Superior temporal gyrus (tissue), 1 donor: ENCODE measurements at regions not wholly inside any gene's neighbourhood (a gene's known extent, or its start where the extent isn't known, plus 50 kb on each side); places are given as distances from the start of the nearest gene placed in this dataset.
A peak's percentile ranks its signal among the peaks of the same experiment; 100 is the strongest.

Experiments used
- DNase-seq: peaks from one replicate; pipeline ENCODE4 v3.0.0-alpha.2; 2016; ENCODE audit errors: extremely low spot score

DNA sequence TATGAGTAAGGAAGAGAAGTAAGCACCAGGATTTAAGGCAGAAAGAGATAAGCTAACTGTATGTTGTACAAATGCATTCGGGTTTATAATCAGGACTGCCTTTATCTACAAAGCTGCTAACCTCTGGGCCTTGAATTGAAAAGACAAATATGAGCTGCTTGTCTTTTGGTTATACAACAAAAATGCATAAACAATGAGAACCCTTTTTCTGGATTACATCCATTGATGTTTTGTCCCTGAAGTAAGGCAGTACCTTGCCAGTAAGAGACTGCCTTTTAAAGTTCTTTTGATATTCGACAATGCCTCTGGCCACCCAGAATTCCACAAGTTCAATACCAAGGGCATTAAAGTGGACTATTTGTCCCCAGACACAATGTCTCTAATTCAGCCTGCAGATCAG, 280.7 kb downstream of the ZNF621 start:
- DNase-seq, result no peak

DNA sequence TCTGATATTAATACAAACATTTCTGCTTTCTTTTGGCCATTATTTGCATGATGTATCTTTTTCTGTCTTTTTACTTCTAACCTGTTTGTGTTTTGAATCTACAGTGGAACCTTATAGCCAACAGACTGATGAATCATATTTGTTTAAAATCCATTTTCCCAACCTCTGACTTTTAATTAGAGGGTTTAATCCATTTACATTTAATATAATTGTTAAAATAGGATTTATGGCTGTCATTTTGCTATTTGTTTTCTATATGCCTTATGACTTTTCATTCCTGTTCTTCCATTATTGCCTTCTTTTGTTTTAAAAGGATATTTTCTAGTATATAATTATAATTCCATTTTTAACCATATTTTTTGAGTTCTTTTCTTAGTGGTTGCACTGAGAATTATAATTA, 286.1 kb downstream of the ZNF621 start:
- DNase-seq, result no peak

- no peak for DNase-seq
Measured at GRCh38 chr3:40817017-40817416, 292.3 kb downstream of the ZNF621 start.

GRCh38 chr3:40821315-40821714, 296.6 kb downstream of the ZNF621 start:
- peak; percentile 13 for DNase-seq

- no peak for DNase-seq
Measured at GRCh38 chr3:40827226-40827625, 302.5 kb downstream of the ZNF621 start.

DNA sequence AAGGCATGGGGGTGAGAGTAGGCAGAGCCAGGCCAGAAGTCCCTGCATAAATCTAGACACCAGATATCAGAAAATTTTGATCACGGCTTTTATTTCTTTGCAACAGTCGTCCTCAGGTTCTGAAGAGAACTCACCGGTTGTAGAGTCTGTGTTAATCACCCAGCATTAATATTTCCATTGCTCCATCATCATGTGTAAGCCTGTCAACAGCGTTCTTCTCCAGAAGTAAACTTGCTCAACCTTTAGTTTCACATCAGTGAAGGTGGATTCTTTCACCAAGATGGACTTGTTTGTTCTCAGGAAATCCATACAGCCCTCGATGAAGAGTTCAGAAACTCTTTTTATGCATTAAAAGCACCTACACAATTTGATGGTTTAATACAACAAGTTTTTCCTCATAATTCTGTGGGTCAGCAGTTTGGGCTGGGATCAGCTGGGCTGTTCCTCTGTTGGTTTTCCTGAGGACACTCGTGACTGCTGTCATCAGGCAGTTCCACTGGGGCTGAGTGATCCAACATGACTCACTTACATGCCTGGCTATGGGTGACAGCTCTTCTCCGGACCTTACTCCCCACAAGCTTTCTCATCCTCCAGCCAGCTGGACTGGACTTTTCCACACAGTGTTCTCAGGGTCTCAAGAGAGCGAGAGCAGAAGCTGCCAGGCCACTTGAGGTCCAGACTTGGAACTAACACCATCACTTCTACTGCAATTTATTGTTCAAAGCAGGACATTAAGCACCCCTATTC, 303.4 kb downstream of the ZNF621 start:
- no peak for DNase-seq

- DNase-seq, result no peak
Measured at GRCh38 chr3:40828741-40829415, 304.1 kb downstream of the ZNF621 start.

- DNase-seq, result no peak
Measured at GRCh38 chr3:40829876-40830275, 305.1 kb downstream of the ZNF621 start.

DNA sequence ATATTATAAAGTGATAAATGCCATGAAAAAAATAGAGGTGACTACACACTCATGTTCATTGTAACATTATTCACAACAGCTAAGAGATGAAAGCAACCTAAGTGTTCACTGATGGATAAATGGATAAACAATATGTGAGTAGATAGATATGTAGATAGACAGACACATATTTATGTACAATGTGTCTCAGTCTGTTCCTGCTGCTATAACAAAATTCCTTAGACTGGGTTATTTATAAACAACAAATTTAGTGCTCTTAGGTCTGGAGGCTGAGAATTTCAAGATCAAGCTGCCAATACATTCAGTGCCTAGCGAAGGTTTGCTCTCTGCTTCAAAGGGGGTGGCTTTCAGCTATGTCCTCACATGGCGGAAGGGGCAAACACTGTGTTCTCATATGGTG, 312.5 kb downstream of the ZNF621 start:
- no peak for DNase-seq

DNA sequence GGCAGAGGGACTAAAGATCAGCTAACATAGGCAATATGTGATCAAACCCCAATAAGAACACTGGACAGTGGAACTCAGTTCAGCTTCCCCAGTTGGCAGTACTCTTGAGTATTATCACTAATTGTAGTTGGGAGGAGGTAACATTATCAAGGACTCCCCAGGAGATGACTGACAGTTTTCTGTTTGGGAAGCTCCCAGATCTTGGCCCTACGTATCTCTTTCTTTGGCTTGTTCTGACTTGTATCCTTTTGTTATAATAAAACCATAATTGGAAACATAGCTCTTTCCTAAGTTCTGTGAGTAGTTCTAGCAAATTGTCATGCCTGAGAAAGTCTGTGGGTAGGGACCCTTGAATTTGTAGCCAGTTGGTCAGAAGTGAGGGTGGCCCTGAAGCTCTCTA, 316.4 kb downstream of the ZNF621 start:
- DNase-seq, result no peak

DNA sequence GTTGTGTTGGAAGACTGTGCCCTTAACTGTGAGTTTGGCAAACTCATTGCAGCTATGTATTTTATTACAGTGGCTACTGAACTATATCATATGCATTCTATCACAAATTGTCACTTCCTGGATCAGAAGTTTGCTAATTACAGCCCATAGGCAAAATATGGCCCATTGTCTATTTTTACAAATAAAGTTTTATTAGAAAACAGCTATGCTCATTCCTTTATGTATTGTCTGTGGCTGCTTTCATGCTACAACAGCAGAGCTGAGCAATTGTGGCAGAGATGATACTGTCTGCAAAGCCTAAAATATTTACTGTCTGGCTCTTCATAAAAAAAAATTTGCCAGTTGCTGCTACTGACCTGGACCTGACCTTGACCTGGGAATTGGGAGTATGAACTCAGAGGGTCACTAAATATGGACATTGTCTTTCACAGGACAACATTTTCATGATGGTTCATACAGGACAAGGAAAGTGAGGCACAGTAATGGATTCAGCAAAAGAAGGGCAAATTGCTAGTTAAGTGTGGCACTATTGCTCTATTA, 316.9 kb downstream of the ZNF621 start:
- no peak for DNase-seq

GRCh38 chr3:40842714-40843113, 318.0 kb downstream of the ZNF621 start:
- DNase-seq, result no peak

DNA sequence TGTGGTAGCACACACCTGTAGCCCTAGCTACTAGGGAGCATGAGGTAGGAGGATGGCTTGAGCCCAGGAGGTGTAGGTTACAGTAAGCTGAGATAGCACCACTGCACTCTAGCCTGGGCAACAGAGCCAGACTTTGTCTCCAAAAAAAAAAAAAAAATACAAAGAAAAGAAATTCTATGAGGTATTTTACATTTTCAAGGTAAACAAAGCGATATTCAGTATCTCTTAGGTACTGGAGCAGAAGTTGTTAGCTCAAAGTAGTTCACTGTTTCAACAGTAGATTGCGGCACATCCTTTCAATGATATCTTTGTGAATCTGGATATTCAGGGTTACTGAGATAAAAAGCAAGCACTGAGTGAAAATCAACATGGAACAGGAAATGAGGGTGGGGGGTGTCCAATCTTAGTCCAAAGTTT, 318.5 kb downstream of the ZNF621 start:
- DNase-seq, result no peak

DNA sequence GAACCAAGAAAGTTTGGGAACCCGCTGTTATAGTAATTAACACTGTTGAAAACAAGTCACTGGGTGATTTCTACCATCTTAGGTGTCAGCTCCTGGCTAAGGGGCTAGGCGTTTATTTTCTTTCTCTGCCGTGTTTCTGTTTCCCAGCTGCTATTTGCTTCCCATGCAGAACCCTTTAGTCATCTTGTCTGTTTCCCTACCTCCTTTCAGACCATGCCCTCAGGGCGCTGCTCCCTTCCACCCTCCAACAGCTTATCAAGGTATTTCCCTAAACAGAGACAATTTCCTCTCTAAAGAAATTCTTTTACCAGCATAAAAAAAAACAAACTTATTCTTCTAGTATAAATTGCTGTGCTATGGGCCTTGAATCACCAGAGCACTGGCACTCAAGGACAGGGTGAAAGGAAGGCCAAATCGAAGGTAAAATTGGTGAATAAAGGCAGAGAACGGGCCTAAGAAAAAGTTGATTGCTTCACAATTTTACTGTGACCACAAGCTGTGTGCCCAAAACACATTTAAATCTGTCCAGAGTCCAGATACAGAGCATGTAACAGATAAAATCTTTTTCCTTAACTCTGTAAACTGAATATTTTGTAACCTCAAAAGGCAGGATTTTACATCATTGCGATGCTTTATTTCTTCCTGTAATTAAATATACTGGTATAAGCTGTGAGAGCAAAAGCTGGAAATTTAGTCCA, 319.2 kb downstream of the ZNF621 start:
- no peak for DNase-seq

DNA sequence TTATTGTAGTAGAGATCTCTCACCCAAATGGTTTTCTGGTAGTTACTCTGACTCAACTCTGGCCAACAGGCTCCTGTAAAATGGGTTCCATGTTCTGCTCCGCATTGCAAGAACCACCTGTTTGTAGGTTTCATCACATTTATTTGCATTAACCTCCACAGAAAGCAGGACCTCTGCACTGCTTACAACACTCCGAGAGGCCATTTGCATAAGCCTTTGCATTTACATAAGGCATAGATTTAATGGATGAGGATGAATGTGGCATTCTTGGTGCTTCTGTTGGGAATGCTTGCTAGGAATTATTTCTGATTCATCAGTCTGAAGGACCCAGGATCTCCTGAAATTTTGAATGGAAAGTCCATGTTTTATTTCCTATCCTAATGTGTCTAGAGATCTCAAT, 320.1 kb downstream of the ZNF621 start:
- DNase-seq, result no peak

DNA sequence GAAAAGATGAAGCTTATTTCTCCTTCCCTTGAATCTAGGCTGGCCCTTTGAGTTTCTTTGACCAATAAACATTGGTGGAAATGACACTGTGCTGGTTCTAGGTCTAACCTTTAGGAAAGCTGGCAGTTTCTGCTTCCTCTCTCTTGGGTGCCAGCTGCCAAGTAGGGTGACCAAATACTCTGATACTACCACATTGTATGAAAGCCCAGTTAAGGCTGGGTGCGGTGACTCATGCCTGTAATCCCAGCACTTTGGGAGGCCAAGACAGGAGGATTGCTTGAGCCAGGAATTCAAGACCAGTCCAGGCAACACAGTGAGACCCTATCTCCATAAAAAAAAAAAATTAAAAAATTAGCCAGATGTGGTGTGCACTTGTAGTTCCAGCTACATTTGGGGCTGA, 320.7 kb downstream of the ZNF621 start:
- no peak for DNase-seq

- DNase-seq, result no peak
Measured at GRCh38 chr3:40845916-40846315, 321.2 kb downstream of the ZNF621 start.

DNA sequence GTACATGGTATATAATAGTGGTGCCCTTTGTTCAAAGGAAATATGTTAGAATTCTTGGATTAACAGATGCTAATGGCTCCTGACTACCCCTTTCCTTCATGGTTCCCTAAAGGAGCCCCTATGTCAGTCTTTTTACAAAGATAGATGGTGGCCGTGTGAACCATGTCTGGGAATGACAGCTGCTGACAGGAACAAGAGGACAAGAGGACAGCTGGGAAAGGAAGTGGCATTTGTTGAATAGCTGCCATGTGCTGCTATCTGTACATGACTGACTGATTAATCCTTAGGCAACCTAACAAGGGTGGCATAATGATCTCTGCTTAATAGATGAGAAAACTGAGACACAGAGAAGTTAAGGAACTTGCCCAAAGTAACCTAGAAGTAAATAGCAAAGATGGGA, 321.7 kb downstream of the ZNF621 start:
- no peak for DNase-seq

DNA sequence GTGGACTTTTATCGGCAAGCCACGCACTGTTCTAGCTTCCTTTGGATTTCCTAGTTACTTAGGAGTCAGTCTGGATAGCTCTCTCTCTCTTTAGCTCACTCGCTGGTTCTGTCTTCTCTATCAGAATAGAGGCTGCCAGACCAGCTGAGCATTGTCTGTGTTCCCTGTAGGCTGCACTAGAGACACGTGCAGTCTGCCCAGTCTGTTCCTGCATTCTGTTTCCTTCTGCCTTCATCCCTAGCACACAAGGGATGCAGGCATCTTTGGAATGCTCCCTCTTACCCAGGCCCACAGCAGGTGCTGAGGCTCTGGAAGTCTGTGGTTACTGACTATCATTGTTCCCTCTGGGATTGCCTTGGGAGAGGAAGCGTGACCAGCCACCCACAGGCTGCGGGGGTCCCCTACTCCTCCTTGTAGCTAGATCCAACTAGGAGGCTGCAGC, 322.8 kb downstream of the ZNF621 start:
- DNase-seq, result peak; percentile 44

DNA sequence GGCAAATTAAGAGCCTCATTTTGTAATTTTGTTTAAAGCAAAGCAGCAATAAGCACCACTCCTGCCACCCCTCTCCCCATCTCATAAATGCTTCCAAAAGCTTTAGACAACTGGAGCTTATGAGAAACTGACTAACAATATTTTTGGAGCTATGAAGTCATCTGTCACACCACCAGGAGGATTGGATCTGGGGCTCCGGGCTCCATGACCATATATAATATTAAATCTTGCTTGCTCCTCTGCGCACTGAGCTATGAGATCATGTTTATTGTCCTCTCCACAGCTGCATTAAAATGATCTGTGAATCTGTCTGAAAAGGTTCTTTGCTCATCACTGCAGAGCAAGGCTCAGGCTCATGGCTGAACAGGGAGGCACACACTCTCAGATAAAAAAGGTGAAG, 323.7 kb downstream of the ZNF621 start:
- DNase-seq, result no peak

- DNase-seq, result no peak
Measured at GRCh38 chr3:40850861-40851260, 326.1 kb downstream of the ZNF621 start.

DNA sequence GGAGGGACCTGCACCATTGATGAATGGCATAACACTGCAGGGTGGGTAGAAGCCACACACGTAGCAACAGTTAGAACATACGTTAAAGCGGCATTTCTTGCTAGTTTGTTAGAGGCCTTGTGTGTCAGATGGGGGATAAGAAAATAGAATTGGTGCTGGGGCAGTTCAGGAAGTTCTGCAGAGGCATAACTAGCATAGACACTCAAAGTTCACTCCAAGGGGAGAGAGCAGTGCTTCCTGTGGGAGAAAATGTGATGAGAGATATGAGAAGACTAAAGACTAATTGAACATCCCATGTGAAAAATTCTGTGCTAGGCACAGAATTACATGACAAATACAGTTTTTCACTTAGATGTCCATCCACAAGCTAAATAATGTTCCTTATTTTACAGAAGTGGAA, 327.1 kb downstream of the ZNF621 start:
- no peak for DNase-seq

- no peak for DNase-seq
Measured at GRCh38 chr3:40852712-40853111, 328.0 kb downstream of the ZNF621 start.
